PC-3 (cell line): ENCODE measurements at regions not wholly inside any gene's neighbourhood (a gene's known extent, or its start where the extent isn't known, plus 50 kb on each side); places are given as distances from the start of the nearest gene placed in this dataset.

ENCODE experiments used
- CTCF ChIP-seq: fragments of 300-600 bp; sonication (generic); conservative IDR thresholded peaks from 2 replicates; pipeline ENCODE4 v1.5.1; 2017; ENCODE audit warnings: antibody characterized with exemption, low read depth, mild to moderate bottlenecking, low read length
- EZH2phosphoT487 ChIP-seq: fragments of 300-600 bp; sonication (generic); IDR thresholded peaks from 2 replicates; pipeline ENCODE4 v1.6.1; 2018; ENCODE audit warnings: mild to moderate bottlenecking, antibody characterized with exemption, low read length, borderline replicate concordance

GRCh38 chr5:12003680-12004079, 99.4 kb upstream of the CTNND2 start:
- TF ChIP-seq CTCF (no peak), EZH2phosphoT487 (no peak)
